Neutrophil (primary cell): ENCODE measurements at regions not wholly inside any gene's neighbourhood (a gene's known extent, or its start where the extent isn't known, plus 50 kb on each side); places are given as distances from the start of the nearest gene placed in this dataset.

Experiments used
- H3K27ac ChIP-seq: fragments of 200-600 bp; sonication (generic); 2 replicates; pipeline ENCODE4 v1.5.1; 2016; ENCODE audit warnings: mild to moderate bottlenecking, moderate library complexity
- H3K27me3 ChIP-seq: fragments of 200-600 bp; sonication (generic); 2 replicates; pipeline ENCODE4 v1.6.0; 2016; ENCODE audit warnings: mild to moderate bottlenecking
- H3K36me3 ChIP-seq: fragments of 200-600 bp; sonication (generic); 2 replicates; pipeline ENCODE4 v1.5.1; 2017
- H3K4me1 ChIP-seq, 2 experiments: fragments of 200-600 bp in 1 of 2; sonication (generic) in 1 of 2; 1 replicate in 1 of 2; 2 replicates in 1 of 2; pipeline versions ENCODE4 v1.5.1 to v1.6.1; 2013 to 2016; ENCODE audit warnings: low read depth in 1 of 2, low read length in 1 of 2, mild to moderate bottlenecking in 1 of 2, moderate library complexity in 1 of 2; ENCODE audit not compliant: control insufficient read depth in 1 of 2, insufficient read depth in 1 of 2
- H3K4me3 ChIP-seq, 2 experiments: fragments of 200-600 bp in 1 of 2; sonication (generic) in 1 of 2; 1 replicate in 1 of 2; 2 replicates in 1 of 2; pipeline ENCODE4 v1.5.1; 2013 to 2016; ENCODE audit warnings: low read depth in 1 of 2, low read length in 1 of 2, mild to moderate bottlenecking in 1 of 2, moderate library complexity in 1 of 2
- H3K9me3 ChIP-seq: fragments of 200-600 bp; sonication (generic); 2 replicates; pipeline ENCODE4 v1.5.1; 2016
- TF ChIP-seq, protein P1 (sequence below): fragments of 200-600 bp; sonication (generic); IDR thresholded peaks from 2 replicates; pipeline ENCODE4 v1.5.1; 2016; ENCODE audit warnings: antibody characterized with exemption

DNA sequence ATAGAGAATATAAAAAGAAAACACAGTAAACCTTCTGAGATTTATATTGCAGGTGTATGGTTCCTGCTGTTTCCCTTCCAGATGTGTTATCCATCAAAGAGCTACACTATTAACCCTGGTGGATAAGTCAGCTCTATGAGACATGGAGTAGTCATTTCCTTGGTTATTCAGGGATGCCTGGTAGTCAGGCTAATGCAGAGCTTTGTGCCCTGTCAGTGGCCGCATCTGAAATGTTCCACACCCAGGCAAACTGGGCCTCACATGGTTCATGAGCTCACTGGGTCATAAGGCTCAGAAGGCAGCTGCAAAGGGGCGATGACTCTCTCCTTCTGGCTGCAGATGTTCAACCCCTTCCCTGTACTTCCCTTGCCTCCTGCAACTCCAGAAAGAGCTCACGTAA is 473.6 kb downstream of the EPHA7 start:
- no peak overlapping the region for H3K4me3 ChIP-seq
- no peak overlapping the region for H3K27ac ChIP-seq
- H3K27me3 ChIP-seq = no peaks in the 10 kb centered on the region
- H3K36me3 ChIP-seq = no peaks in the 10 kb centered on the region
- H3K9me3 ChIP-seq = no peaks in the 10 kb centered on the region
- H3K4me1 ChIP-seq = no peaks in the 10 kb centered on the region
- TF ChIP-seq, protein P1, sequence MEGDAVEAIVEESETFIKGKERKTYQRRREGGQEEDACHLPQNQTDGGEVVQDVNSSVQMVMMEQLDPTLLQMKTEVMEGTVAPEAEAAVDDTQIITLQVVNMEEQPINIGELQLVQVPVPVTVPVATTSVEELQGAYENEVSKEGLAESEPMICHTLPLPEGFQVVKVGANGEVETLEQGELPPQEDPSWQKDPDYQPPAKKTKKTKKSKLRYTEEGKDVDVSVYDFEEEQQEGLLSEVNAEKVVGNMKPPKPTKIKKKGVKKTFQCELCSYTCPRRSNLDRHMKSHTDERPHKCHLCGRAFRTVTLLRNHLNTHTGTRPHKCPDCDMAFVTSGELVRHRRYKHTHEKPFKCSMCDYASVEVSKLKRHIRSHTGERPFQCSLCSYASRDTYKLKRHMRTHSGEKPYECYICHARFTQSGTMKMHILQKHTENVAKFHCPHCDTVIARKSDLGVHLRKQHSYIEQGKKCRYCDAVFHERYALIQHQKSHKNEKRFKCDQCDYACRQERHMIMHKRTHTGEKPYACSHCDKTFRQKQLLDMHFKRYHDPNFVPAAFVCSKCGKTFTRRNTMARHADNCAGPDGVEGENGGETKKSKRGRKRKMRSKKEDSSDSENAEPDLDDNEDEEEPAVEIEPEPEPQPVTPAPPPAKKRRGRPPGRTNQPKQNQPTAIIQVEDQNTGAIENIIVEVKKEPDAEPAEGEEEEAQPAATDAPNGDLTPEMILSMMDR = no peak

DNA sequence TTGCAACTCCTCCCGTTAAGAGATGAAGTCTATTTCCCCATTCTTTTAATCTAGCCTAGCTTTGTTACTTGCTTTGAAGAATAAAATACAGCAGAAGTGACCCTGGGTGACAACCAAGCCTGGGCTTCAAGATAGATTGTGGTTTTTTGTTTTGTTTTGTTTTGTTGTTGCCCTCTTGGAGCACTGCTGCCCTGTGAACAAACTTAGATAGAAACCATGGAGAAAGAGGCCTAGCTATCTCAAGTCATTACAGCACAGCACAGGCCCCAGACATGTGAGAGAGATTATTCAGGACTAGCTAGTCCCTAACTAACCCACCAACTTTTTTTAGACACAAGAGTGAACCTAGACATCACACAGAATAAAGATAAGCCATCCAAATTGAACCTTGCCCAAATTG is 475.2 kb downstream of the EPHA7 start:
- TF ChIP-seq, protein P1 = no peak
- Histone ChIP-seq H3K27ac (no peak overlapping the region), H3K4me3 (no peak overlapping the region), H3K36me3 (no peaks in the 10 kb centered on the region), H3K27me3 (no peaks in the 10 kb centered on the region), H3K9me3 (no peaks in the 10 kb centered on the region), H3K4me1 (no peaks in the 10 kb centered on the region)

DNA sequence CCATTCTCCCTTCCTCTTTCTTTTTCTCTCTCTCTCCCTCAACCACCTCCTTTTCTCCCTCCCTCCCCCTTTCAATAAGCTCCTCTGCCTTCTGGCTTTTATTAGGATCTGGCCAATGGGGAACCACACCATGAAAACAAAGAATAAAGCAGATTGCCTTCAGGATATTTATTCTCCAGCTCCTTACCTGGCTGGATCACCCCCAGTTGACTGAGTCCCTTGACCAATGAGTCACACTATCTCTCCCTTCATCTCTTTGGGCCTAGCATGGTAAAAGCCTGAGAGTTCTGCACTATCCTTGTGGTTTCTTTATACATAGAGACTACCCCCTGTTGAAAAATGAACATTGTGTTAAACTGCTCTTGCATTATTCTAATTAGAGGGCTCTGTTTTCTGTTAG is 476.8 kb downstream of the EPHA7 start:
- no peaks in the 10 kb centered on the region for H3K27me3 ChIP-seq
- no peak overlapping the region for H3K4me3 ChIP-seq
- no peaks in the 10 kb centered on the region for H3K36me3 ChIP-seq
- no peak overlapping the region for H3K27ac ChIP-seq
- H3K4me1 ChIP-seq = no peaks in the 10 kb centered on the region
- H3K9me3 ChIP-seq = no peaks in the 10 kb centered on the region
- TF ChIP-seq, protein P1 = no peak

DNA sequence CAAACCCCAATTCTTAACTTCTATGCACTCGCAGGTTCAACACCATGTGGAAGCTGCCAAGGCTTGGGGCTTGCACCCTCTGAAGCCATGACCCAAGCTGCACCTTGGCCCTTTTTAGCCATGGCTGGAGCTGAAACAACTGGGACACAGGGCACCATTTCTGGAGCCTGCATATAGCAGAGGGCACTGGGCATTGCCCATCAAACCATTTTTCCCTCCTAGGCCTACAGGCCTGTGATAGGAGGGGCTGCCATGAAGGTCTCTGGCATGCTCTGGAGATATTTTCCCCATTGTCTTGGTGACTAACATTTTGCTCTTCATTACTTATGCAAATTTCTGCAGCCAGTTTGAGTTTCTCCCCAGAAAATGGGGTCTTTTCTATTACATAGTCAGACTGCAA is 484.7 kb downstream of the EPHA7 start:
- TF ChIP-seq, protein P1 = no peak

DNA sequence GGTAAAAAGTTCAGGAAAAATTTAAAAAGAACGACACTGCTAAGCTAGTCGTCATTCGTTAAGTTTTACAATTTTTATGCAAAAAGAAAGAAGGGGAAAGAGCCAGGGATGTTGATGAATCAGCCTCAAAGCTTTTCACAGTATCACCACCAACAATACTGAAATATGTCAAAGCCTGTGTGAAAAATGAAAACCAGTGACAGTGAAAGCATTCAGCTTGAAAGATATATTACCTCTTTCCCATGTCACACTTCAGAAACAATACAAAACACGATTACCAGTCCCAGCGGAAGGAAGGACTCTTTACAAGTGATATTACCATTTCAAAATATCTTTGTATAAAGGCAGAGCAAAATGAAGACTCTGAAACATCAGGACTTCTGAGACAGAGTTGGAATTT is 489.2 kb downstream of the EPHA7 start:
- H3K27ac ChIP-seq = no peak overlapping the region
- H3K4me3 ChIP-seq = no peak overlapping the region
- TF ChIP-seq, protein P1 = no peak
- no peaks in the 10 kb centered on the region for H3K27me3 ChIP-seq
- H3K9me3 ChIP-seq = no peaks in the 10 kb centered on the region
- no peaks in the 10 kb centered on the region for H3K4me1 ChIP-seq
- no peaks in the 10 kb centered on the region for H3K36me3 ChIP-seq

More for the DNA sequence above, 484.7 kb downstream of the EPHA7 start:
- Histone ChIP-seq H3K36me3 (no peaks in the 10 kb centered on the region), H3K4me3 (no peak overlapping the region), H3K4me1 (no peaks in the 10 kb centered on the region), H3K9me3 (no peaks in the 10 kb centered on the region), H3K27me3 (no peaks in the 10 kb centered on the region), H3K27ac (no peak overlapping the region)

DNA sequence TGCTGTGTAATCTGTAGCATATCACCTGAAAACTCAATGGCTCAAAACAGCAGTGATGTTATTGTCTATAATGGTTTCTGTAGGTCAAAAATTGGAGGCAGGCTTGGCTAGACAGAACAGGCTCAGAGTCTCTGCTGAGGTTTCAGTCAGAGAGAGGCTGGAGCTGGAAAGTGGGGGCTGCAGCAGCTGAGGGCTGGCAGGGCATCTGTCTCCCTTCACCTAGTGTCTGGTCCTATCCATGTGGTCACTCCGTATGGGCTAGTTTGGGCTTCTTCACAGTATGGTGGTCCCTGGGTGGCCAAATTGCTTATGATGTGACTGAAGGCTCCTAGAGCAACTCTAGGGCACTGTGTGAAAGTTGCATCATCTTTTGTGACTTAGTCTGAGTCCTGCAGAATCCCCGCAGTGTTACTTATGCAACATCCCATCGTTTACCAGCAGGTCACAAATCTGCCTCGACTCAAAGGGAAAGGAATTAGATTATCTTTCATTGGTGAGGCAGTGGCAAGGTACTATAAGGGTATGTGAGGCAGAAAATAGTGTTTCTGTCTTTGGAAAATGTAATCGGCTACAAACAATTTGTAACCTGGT is 497.0 kb downstream of the EPHA7 start:
- TF ChIP-seq, protein P1 = no peak
- no peak overlapping the region for H3K27ac ChIP-seq
- no peaks in the 10 kb centered on the region for H3K36me3 ChIP-seq
- H3K27me3 ChIP-seq = no peaks in the 10 kb centered on the region
- no peaks in the 10 kb centered on the region for H3K4me1 ChIP-seq
- no peak overlapping the region for H3K4me3 ChIP-seq
- H3K9me3 ChIP-seq = no peaks in the 10 kb centered on the region
